Uterus (tissue), 2 donors: ENCODE measurements at regions not wholly inside any gene's neighbourhood (a gene's known extent, or its start where the extent isn't known, plus 50 kb on each side); places are given as distances from the start of the nearest gene placed in this dataset.

Experiments used
- POLR2A ChIP-seq, 2 donors: fragments of 450-650 bp; IDR thresholded peaks; one replicate each; pipeline ENCODE4 v1.6.1; 2016; ENCODE audit warnings: antibody characterized with exemption in 2 of 2, mild to moderate bottlenecking in 1 of 2, moderate library complexity in 1 of 2
- TF ChIP-seq, protein P1 (sequence below), 4 experiments: fragments of 200-600 bp in 2 of 4; fragments of 450-650 bp in 2 of 4; sonication (generic) in 2 of 4; IDR thresholded peaks; one replicate each; pipeline ENCODE4 v1.5.1; 2016 to 2019; ENCODE audit warnings: antibody characterized with exemption in 4 of 4, mild to moderate bottlenecking in 2 of 4, moderate library complexity in 1 of 4

DNA sequence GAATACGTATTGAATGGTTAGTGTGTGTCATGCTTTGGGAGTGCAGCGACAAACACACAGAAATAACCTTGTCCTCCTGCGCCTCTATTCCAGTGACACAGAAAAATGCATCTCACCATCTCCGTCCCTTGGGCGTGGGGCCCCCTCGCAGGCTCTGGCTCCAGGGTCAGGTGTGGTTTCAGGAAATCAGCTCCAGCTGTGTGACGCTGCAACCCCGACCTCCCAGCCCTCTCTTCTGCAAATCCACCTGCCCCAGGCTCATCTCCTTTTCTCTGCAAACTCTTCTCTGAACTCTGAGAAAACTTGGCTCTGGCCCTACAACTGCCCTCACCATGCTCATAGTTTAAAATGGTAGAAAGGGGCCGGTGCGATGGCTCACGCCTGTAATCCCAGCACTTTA is 51.3 kb upstream of the ZNF536 start:
- TF ChIP-seq, protein P1, sequence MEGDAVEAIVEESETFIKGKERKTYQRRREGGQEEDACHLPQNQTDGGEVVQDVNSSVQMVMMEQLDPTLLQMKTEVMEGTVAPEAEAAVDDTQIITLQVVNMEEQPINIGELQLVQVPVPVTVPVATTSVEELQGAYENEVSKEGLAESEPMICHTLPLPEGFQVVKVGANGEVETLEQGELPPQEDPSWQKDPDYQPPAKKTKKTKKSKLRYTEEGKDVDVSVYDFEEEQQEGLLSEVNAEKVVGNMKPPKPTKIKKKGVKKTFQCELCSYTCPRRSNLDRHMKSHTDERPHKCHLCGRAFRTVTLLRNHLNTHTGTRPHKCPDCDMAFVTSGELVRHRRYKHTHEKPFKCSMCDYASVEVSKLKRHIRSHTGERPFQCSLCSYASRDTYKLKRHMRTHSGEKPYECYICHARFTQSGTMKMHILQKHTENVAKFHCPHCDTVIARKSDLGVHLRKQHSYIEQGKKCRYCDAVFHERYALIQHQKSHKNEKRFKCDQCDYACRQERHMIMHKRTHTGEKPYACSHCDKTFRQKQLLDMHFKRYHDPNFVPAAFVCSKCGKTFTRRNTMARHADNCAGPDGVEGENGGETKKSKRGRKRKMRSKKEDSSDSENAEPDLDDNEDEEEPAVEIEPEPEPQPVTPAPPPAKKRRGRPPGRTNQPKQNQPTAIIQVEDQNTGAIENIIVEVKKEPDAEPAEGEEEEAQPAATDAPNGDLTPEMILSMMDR (IDR thresholded peaks at IDR 0.05), result no peak
- no peak for TF ChIP-seq POLR2A (IDR thresholded peaks at IDR 0.05)
